GM12892 (cell line): ENCODE measurements at regions not wholly inside any gene's neighbourhood (a gene's known extent, or its start where the extent isn't known, plus 50 kb on each side); places are given as distances from the start of the nearest gene placed in this dataset.
"Not testable (repeated sequence)": the region's sequence is repeated elsewhere in the genome, so short reads cannot be mapped to it uniquely, and the experiment has no call there.

ENCODE experiments used
- DNase-seq: peaks from one replicate; pipeline ENCODE4 v3.0.0; 2011; ENCODE audit not compliant: insufficient read length
- FAIRE-seq: peaks from 2 replicates; lab custom pipeline; 2011; peaks lifted over from hg19 to GRCh38; lab: Jason Lieb, UNC
- POLR2A ChIP-seq: IDR thresholded peaks from 2 replicates; pipeline ENCODE4 v1.6.1; 2011; ENCODE audit warnings: low read depth, low read length, control low read depth
- POLR2AphosphoS5 ChIP-seq: IDR thresholded peaks from 2 replicates; pipeline ENCODE4 v1.6.1; 2011; ENCODE audit warnings: low read depth, low read length, control low read depth
- TAF1 ChIP-seq: IDR thresholded peaks from 2 replicates; pipeline ENCODE4 v1.6.1; 2011; ENCODE audit warnings: low read depth, mild to moderate bottlenecking, control low read depth, low read length, borderline replicate concordance

DNA sequence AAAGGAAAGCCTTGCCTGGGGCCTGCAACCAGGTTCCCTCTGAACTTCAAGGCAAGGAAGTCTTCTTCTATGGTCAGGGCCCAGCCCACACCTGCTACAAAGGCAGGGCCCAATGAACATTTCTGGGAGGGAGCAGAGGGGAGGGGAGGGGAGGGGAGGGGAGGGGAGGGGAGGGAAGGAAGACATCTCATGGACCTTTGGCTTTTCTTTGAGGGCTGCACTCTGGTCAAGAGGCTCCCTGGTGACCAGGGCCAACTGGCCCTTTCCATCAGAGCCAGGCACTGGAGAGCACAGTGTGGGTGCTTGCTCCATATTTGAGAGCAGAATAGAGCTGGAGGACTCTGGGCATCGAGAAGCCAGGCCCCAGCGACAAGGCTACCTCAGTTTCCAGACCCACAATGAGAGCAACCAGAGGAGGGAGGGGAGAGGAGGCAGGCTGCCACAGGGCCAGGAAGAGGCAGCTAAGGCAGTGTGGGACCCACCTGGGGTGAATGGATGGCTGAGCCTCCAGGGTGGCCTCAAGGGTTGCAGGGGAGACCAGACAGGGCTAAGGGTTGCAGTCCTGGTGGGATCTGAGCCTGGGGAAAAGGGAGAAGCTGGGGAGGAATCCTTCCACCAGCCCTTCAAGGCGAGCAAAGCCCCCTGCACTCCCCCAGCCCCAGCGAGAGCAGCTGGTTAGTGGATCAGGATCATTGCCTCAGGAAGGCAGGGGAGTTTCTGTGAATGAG, 84.8 kb downstream of the MRPL14 start:
- no peak for DNase-seq
- TF ChIP-seq TAF1, result no peak
- TF ChIP-seq POLR2AphosphoS5, result no peak
- no peak for TF ChIP-seq POLR2A
- no peak for FAIRE-seq

DNA sequence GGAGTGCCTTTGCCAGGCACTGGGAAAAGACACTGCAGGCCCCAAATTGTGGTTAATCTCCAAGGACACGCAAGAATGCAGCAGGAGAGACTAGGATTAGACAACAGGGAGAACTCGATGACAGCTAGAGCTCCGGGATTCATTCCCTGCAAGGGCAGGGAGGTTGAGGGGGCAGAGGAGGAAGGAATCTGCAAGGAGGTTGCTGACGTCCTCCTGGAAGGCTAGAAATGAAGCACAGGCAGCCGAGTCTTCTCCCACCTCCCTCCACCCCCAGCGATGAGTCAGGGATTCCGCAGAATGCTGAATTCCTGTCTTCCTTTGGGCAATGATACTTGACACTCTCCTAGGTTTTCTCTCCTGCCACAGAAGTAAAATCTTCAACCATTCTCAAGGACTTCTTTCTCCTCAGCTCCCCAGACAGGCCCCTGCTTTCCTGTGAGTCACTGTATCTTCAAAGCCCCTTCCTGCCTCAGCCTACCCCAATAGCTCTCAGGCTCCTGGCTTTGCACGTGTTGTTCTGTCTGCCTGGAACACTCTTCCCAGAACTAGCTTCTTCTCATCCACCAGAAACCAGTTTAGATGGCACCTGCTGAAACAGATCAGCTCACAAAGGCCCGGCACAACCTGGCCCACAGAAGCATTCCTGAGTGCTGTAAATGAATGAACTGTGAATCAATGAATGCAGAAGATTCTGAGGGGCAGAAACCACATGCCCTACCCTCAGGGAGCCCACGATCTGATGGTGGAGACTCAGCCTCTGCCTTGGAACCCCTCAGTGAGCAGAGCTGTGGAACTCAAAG, 85.6 kb downstream of the MRPL14 start:
- TF ChIP-seq POLR2A (no peak), TAF1 (no peak), POLR2AphosphoS5 (no peak)
- no peak for DNase-seq
- FAIRE-seq, result no peak

DNA sequence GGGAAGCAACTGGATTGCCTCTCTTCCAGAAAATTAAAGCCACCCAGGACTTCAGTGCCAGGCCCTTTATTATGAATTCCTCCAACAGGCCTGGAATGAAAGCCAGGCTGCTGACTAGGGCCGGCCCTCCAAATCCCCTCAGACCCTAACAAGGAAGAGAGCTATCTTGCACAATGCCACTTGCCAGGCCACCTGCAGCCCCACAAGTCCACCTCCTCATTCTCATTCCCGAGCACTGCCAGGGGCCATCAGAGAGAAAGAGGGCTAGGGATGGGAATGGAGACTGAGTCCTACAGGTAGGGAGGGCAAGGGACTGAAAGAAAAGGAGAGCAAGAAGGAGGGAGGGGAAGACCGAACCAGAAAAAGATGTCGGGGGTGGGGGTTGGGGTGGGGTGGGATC, 86.5 kb downstream of the MRPL14 start:
- no peak for DNase-seq

DNA sequence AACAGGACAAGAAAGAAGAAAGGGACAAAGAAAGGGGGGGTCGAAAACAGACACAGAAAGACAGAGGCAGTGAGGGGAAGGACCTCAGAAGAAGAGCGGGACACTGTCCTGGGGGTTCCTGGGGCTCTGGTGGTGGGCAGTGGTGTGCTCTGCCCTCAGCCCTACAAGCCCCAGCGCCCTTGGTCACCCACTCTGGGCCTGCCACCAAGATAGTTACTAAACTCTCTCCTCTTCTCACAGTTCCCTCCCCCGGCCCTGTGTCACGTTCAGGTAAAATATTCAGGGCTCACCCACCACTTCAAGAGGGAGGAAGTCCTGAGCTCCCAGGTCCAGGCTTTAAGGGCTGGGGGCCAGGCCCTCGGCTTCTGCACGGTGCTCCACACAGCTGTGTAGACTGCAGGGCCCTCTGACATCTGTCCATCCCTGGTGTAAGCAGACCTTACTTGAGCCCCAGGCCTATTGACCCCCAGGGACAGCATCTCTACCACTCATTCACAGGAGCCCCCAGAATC, 87.4 kb downstream of the MRPL14 start:
- FAIRE-seq (no peak), DNase-seq (no peak)
- TF ChIP-seq TAF1 (no peak), POLR2A (no peak), POLR2AphosphoS5 (no peak)

More for the DNA sequence above, 86.5 kb downstream of the MRPL14 start:
- TF ChIP-seq POLR2A (no peak), TAF1 (no peak), POLR2AphosphoS5 (no peak)
- FAIRE-seq, result no peak

DNA sequence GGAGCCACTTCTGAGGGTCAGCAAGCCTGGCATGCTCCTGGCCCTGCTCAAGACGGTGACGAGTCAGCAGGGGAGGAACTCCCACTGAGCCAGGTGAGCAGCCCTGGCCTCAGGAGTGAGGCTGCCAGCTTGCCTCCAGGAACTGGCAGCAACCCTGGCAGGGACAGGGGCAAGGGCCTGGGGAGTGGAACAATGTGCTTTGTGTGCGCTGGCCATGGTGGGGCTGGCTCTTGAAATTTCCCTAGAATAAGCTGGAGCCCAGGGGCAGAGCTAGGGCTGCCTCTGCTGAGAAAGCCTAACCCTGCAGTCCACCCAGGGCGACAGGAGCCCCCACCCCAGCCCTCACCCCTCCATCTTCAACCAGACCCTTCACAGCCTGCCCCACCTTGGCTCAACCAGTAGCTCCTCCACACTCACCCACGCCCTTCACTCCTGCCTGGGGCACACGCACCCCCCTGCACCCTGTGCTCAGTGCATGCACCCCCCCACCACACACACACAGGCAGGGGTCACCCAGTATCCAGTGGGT, 88.0 kb downstream of the MRPL14 start:
- no peak for FAIRE-seq
- DNase-seq, result no peak
- no peak for TF ChIP-seq POLR2A

DNA sequence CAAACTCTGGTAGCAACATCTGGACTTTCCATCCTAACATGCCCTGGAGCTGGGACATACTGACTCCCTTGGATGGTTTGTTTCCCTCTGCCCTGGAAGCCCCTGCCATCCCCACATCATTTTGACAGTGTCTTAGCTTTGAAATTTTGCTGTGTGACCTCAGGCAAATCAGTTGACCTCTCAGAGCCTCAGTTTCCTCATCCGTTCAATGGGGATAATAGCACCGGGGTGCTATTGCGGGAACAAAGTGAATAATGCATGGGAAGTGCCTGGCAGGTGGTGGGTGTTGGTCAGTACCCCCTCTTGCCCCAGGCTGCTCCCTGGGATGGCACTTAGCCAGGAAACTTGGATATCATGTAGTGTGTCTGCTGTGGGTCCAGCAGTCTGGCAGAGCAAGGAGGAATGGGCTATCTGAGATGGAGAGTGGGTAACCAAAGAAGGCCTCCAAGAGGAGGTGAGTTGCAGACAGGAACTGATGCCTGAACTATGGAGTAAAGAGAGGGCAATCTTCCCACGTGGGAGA, 88.6 kb downstream of the MRPL14 start:
- no peak for TF ChIP-seq POLR2AphosphoS5
- no peak for TF ChIP-seq POLR2A
- no peak for TF ChIP-seq TAF1
- no peak for DNase-seq
- no peak for FAIRE-seq

DNA sequence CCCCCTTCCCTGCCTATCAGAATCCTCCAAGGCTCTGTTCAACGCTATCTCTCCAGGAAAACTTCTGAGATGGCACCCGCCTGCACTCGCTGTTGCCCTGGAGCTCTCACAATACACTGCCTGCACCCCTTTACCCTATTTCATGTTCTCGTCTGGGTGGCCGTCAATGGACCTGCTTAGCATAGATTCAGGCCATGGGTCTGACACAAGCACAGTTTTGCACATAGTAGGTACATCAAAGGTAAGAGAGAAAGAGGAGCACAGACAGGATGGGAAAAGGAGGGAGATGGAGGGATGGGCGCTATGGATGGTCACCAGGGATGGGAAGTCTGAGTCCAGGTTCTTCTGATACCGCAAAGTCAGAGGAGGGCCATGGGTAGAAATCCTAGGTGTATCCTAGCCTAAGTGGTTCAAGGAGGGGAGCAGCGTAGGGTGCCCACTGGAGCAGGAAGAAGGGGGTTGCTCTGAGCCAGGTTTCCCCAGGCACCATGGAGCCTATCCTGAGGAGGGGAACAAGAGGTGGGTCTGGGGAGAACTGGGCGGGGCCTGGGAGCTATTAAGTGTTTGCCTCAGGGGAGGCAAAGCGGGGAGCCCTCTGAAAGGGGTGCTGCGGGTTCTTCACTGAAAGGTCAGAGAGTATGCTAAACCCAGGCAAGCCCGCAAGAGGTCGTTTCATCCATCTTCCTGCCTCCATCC, 89.3 kb downstream of the MRPL14 start:
- TF ChIP-seq TAF1 (no peak), POLR2A (no peak), POLR2AphosphoS5 (no peak)
- no peak for FAIRE-seq
- DNase-seq, result no peak

DNA sequence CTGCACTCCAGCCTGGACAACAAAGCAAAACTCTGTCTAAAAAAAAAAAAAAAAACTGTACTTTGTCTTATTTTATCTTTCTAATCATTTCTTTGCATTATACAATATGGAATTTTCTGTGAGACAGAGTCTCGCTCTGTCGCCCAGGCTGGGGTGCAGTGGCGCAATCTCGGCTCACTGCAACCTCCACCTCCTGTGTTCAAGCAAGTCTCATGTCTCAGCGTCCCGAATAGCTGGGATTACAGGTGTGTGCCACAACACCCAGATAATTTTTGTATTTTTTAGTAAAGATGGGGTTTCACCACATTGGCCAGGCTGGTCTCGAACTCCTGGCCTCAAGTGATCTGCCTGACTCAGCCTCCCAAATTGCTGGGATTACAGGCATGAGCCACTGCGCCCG, 90.0 kb downstream of the MRPL14 start:
- not testable (repeated sequence) for FAIRE-seq, DNase-seq

DNA sequence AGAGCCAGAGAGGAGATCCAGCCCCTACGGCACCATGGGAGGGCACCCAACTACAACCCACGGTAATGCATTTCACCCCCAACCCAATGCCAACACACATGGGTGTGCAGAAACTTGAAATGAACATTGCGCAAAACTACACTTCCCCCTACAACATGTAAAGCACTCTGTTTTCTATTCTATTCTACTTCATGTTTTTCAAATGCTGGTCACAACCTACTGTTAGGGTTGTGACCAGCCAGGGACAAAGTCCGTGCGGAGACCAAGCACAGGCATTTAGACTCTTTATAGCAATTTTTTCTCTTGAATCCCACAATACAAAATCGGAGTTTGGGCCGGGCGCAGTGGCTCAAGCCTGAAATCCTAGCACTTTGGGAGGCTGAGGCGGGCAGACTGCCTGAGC, 90.6 kb downstream of the MRPL14 start:
- DNase-seq (no peak), FAIRE-seq (no peak)
- TF ChIP-seq TAF1 (no peak), POLR2A (no peak), POLR2AphosphoS5 (no peak)

DNA sequence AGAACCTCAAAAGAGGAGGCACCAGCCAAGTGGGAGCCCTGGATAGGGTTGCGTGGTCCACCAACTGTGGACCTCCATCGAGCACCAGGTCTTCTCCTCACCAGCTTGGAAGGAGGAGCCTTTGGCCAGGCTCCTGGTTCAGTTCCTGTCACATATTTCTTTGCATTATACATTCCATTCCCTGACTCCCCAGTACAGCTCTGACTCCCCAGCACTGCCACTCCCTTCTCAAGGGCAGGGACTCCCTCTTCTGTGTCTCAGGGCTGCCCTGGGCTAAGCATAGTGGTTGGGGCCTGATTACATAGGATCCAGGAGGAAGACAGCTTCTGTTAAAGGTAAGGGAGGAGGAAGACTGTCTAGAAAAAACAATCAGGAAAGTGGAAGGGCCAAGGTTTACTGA, 91.1 kb downstream of the MRPL14 start:
- DNase-seq, result no peak
- FAIRE-seq, result no peak
- TF ChIP-seq POLR2A, result no peak
- no peak for TF ChIP-seq TAF1
- TF ChIP-seq POLR2AphosphoS5, result no peak

DNA sequence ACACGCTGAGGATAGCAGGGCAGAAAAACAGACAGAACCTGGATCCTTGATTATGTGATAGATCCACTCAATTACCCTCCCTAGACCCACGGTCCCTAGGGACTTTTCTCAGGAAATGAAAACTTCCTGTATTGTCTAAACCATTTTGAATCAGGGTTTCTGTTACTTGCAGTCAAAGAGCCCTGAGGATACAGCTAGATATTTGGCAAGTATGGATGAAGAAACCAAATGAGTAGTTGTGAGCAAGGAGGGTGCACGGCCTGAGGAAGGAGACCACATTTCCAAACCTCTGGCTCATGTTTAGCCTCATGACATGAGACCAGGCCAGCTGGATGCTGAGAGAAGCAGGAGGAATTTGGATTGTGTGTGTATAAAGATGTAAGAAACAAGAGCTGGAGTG, 91.6 kb downstream of the MRPL14 start:
- TF ChIP-seq POLR2AphosphoS5, result no peak
- no peak for TF ChIP-seq TAF1
- TF ChIP-seq POLR2A, result no peak
- no peak for FAIRE-seq
- DNase-seq, result no peak
